Sigmoid colon (tissue), 4 donors: ENCODE measurements at regions not wholly inside any gene's neighbourhood (a gene's known extent, or its start where the extent isn't known, plus 50 kb on each side); places are given as distances from the start of the nearest gene placed in this dataset.

Source experiments
- CTCF ChIP-seq, 4 experiments: fragments of 450-650 bp in 3 of 4; fragments of 200-600 bp in 1 of 4; IDR thresholded peaks; one replicate each; pipeline ENCODE4 v1.5.1; 2016 to 2019; ENCODE audit warnings: antibody characterized with exemption in 4 of 4, mild to moderate bottlenecking in 3 of 4, moderate library complexity in 2 of 4
- EP300 ChIP-seq, 4 donors: sonication (generic); formaldehyde crosslinking; IDR thresholded peaks; one replicate each; pipeline ENCODE4 v1.6.1; 2017; ENCODE audit warnings: antibody characterized with exemption in 4 of 4
- POLR2A ChIP-seq, 2 donors: fragments of 450-650 bp; IDR thresholded peaks; one replicate each; pipeline ENCODE4 v1.6.1; 2016; ENCODE audit warnings: antibody characterized with exemption in 2 of 2, mild to moderate bottlenecking in 2 of 2, moderate library complexity in 2 of 2
- POLR2AphosphoS5 ChIP-seq, 4 donors: sonication (generic); formaldehyde crosslinking; IDR thresholded peaks; one replicate each; pipeline ENCODE4 v1.6.1; 2017; ENCODE audit warnings: antibody characterized with exemption in 4 of 4

- no peak for TF ChIP-seq POLR2A (IDR thresholded peaks at IDR 0.05)
- TF ChIP-seq CTCF (IDR thresholded peaks at IDR 0.05), result no peak
- no peak for TF ChIP-seq POLR2AphosphoS5 (IDR thresholded peaks at IDR 0.05)
- no peak for TF ChIP-seq EP300 (IDR thresholded peaks at IDR 0.05)
These were observed 83.8 kb downstream of the FOXL1 start for GRCh38 chr16:86662195-86662594.
